GM18870 (cell line): ENCODE measurements at regions not wholly inside any gene's neighbourhood (a gene's known extent, or its start where the extent isn't known, plus 50 kb on each side); places are given as distances from the start of the nearest gene placed in this dataset.
"Not testable (repeated sequence)": the region's sequence is repeated elsewhere in the genome, so short reads cannot be mapped to it uniquely, and the experiment has no call there.

ENCODE experiments used
- ATAC-seq: cut with Tn5 transposase; IDR thresholded peaks from one replicate; pipeline ENCODE4 v1.9.1; 2021; ENCODE audit warnings: moderate library complexity; ENCODE audit not compliant: unreplicated experiment

DNA sequence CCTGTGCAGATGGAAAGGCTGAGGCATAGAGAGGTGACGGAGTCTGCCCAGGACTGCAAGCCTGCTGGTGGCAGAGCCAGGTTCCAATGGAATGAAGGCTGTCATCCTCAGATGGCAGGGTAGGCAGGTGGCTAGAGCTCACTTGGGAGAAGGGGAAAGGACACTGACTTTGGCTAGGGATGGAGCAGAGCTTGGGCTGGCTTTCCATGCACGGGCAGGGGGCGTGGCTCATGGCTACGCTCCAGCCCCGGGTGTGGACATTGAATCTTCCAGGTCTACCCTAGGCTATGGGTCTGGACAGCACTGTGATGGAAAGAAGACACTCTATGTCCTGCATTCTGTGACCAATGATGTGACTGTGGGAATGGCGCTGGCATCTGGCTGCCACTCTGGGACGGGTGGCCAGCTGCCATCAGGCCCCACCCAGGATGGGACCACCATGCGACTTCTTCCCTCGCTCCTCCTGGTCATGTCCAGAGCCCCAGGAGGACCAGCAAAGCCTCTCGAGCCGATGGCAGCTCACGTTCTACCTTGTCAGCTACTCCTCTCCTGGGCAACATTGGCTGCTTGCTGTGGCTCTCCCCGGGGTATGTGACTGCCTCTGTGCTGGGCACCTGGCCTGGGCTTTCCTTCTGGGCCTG lies 398.7 kb downstream of the TMEM121 start:
- no peak for ATAC-seq

DNA sequence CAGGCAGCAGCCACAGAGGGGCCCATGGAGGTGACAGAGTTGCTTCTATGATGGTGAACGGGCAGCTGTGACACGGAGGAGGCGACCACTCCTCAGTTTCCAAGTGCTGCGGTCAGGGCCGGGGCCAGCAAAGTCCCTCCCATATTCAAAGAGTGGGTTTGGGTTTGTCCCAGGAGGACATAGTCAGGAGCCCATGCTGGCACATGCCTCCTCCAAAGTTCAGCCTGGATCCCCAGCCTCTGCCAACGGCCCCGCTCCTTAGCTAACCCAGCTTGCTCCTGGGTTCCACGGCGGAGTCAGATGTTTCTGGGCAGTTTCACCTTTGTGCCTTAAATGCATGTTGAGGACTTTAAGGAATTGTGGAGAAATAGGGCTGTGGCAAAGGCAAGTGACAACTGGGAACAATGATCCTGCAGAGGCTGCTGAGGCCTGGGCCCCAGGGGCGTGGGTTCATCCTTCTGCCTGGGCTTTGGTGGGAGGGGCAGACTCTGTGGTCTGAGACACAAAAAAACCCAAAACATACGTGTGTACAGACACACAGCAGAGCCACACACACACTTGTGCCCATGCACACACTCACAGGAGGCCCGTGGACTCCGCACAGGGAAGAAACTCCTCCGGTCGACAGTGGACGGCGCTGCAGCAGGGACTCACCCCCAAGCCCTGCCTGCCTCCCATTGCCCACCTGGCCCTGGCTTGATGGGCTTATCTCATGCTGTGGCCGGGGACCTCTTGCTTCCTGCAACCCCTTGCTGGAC lies 399.4 kb downstream of the TMEM121 start:
- no peak for ATAC-seq

DNA sequence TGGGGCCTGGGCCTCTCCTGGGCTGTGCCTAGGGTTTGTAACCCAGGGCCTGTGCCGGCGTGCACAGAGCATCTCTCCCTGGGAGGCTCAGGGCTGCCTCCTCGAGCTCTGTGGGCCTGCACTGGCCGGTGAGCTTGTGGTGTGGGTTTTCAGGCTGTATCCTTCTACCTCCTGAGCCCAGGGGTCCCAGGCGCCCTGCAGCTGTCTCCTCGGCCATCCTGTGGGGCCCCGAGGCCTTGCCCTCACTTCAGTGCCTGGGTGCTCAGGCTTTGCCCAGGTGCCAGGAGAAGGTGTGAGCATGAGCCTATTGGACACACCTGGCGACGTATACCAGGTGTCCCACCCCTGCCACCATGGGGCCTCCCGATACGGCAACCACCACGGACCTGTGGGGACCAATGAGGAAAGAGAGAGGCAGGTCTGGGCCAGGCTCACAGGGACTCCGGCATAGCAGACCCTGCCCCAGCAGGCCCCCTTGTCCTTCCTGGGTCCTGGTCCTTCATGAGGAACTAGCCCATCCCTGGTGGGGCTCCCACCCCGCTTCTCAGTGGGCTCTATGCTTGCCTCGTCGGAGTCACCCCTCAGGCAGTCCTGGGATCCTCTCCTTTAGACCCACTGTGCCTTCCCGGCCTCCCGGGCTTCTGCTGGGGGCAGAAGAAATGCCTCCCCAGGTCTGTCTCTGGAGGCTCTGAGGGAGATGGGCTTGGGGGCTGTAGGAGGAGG lies 400.2 kb downstream of the TMEM121 start:
- no peak for ATAC-seq

DNA sequence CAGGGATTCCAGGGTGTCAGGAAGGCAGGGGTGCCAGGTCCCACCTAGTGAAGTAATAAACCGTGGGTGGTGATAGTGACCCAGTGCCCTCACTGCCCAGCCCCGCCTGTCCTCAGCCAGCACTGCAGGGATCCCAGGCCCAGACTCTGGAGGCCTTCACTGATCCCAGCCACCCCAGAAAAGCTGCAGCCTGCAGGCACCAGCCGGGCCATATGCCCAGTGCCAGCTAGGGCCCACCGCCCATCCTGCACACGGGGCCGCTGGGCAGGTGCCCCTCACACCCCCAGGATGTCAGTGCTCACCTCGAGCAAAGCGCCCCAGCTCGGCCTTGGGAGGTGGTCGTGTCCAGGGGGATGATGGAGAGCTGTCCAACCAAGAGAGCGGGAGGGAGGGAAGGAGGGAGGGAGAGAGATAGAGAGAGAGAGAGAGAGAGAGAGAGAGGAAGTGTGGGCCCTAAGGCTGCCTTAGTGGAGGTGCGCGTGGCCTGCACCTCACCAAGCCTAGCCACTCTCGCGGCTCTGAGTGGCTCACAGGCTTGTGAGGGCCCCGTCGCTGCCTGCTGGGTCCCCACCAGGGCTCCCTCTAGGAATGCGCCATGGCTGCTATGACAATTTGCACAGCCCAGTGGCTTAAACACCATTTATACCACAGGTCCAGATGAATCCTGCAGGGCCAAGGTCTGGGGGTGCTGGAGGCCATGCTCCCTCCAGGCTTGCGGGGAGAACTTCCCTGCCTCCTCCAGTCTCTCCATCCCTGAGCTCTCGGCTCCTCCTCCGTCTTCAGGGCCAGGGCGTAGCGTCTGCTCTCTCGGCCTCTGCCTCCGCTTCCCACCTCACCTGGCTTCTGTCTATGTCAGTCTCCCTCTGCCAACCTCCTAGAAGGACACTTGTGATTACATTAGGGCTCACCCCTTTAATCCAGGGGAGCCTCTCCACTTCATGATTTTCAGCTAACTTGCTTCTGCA lies 401.0 kb downstream of the TMEM121 start:
- ATAC-seq = no peak

DNA sequence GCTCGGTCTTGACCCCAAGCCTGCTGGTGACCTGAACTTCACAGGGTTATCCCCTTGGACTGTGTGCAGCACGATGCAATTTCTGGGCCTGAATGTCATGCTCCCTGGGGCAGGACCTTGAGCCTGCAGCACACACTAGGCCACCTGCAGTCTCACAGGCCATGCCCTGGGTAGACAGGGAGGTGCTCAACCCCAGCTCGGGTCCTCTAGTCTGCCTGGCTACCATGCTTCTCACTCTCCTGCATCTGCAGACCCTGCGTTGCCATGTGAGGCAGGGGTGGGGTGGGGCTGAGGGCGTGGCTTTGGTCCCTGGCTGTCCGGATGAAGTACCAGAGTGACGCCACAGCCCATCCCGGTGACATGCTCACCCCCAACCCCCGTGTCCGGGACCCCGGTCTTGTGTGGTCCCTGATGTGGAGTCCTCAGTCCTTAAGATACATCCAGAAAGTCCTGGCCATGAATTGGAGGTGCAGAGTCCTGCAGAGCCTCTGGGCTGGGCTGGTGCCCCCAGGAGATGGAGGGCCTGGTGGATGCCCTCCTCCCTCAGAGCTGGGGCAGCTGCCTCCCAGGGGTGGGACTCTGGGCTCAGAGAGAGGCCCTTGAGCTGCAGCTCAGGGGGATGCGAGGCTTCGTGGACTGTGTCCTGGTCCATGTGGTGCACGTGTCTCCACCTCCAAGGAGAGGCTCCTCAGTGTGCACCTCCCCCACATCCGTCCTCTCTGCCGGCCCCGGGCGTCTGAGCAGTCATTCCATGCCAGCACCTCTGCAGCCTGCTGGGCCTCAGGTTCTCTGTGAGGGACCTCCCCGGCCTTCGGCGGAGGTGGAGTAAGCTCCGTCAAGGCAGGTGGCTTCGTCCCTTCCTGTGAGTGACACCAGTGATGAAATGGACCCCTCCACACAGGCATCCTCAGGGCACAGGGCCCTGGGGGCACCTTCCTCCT lies 402.1 kb downstream of the TMEM121 start:
- not testable (repeated sequence) for ATAC-seq

- ATAC-seq = no peak
Observed at GRCh38 chr14:105929327-105930081, 403.1 kb downstream of the TMEM121 start.

DNA sequence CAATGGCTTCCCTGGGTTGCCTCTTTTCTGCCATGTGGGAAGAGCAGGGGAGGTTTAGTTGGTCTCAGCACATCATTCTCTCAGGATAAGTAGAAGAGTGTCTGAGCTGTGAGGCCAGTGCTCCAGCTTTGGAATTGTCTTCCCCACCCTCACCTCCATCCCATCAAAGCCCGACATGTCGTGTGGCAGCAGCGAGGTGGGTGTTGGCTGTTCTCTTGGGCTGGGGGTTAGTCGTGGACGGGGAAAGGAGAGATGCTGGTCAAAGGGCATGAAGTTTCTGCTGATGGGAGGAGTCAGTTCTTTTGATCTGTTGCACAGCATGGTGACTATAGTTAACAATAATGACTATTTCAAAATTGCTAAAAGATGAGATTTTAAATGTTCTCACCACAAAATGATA lies 404.2 kb downstream of the TMEM121 start:
- ATAC-seq = no peak

GRCh38 chr14:105931808-105932483 lies 405.6 kb downstream of the TMEM121 start:
- no peak for ATAC-seq

- no peak for ATAC-seq
Observed at GRCh38 chr14:105933238-105933637, 406.9 kb downstream of the TMEM121 start.

DNA sequence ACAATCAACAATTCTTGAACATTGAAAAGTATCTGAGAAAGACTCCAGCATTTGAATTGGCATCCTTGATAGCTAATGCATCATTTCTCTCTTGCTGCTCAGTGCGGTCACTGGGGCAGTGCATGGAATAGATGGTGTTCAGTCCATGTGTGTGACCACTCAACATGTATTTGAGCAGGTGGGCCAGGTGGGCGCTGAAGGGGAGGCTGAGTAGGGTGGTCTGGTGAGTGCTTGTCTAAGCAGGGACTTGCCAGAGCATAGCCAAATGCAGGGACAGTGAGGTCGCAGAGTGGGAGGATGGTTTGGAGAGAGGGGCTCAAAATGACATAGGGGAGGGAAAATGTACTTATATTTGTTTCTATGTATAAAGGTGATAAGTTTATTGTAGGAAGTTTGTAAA lies 409.0 kb downstream of the TMEM121 start:
- ATAC-seq = no peak

DNA sequence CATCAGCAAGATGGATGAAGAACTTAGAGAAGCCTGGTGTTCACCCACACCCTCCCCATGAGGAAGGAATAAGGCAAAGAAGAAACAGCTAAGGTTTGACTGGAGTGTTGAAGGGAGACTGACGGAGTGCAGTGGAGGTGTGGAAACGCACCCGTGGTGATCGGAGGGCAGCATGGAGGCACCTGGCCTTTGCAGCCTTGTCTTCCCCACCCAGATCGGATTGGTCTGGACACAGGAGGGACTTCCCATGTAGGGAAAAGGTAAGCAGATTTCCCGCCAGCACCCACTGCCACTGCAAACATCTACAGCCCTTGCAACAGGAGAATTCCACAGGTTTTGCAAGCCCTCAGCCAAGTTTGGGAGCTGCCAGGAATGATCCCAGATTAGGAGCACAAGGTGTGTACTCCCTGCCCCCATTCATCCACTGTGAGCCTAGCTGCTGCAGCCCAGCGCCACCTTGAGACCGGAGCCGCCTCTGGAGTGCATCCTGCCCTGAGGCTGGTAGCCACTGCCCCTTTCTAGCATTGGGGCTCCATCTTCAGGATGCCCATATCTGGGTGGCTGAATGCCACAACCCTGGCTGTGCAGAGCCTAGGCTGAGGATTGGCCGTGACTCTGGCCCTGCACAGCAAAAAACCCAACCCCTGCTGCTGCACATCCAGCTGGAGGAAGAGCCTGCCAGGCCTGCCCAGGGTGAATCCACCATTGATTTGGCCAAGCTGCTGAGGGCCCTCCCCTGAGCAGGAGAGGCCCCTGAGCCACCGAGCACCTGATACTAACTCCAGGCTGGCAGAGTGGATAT lies 411.1 kb downstream of the TMEM121 start:
- ATAC-seq = no peak

- no peak for ATAC-seq
Observed at GRCh38 chr14:105938055-105938863, 411.9 kb downstream of the TMEM121 start.

GRCh38 chr14:105938959-105939358 lies 412.6 kb downstream of the TMEM121 start:
- no peak for ATAC-seq

DNA sequence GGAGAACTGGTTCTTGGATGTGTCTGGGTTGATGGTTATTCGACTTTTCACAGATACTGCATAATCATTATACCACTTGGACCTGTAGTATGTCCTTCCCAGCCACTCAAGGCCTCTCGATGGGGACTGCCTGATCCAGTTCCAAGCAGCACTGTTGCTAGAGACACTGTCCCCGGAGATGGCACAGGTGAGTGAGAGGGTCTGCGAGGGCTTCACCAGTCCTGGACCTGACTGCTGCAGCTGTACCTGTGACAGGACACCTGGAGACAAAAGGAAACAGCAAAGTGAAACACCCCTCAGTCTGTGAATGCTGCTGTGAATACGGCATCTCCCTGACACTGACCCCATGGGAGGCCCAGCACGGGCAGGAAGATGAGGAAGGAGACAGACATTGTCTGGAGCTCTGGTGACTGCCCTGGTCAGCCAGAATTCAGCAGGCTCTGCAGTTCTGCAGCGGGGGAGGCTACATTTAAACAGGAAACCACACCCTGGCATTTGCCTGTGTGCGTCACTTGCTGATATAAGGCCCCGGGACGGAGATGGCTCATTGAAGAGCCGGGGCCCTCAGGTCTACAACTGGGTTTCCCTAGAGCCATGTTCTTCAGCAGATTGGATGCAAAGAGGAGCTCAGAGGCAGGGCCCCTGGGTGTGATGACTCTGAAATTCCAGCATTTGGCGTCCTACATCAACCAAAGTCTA lies 413.6 kb downstream of the TMEM121 start:
- ATAC-seq = no peak

DNA sequence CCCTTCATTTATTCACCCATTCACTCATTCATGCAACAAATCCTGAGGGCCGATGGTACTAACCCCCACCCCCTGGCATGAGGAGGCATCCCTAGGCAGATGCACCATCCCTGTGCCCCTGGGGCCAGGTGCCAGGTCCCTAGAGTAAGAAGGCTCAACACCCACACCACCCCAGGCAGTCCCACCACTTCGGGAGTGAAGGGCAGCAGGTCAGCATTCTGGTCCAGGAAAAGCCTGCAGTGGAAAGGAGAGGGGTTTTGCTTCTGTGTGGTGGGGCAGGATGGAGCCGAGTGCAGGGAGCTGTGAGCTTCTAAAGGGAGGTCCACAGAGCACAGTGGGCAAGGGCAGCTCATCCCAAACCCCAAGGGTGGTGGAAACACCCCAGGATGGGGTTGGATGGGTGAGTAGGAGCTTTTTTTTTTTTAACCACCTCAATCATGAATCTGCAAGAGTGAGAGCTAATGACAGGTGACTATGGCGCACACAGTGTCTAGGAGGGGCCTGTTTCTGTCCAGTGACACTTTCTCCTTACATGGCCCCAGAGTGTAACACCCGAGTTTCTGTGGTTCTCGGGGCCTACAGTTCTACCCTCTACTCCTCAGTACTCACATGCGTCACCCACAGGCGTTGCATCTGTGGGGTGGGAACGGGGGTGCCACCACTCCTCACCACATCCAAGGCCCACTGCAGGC lies 414.3 kb downstream of the TMEM121 start:
- ATAC-seq = no peak
